ENCODE measurements at regions not wholly inside any gene's neighbourhood (a gene's known extent, or its start where the extent isn't known, plus 50 kb on each side); places are given as distances from the start of the nearest gene placed in this dataset.

DNA sequence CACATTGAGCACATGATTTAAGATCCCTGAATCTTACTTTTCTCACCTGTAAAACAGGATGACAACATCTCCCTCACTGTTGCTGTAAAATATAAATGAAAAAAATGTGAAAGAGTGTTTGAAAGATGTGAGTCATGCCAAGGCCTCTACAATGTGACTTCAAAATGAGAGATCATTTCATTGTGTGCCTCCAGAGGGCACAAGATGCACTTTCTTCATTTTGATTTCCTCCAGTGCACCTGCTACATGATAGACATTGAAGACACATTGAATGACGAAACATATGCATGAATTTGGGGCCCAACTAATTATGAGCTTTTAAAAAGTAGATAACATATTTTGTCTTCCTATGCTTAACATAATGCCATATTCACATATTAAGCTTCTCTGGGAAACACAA lies 170.3 kb downstream of the MOBP start:
- no peaks in the 10 kb centered on the region for H3K4me1 ChIP-seq (ENCODE audit: control insufficient read depth, insufficient read depth, low read length)
- H3K9me3 ChIP-seq (ENCODE audit: control insufficient read depth, insufficient read depth, low read depth, low read length), result no peaks in the 10 kb centered on the region
- CTCF ChIA-PET, result interaction anchor here (0.9 to 1.3 kb wide), 2 partner anchors 9 to 190 kb away, joined by 3 to 4 read pairs; no protein-coding TSS in a partner anchor
- POLR2A ChIA-PET, result interaction anchor here (0.6 kb wide), 1 partner anchor 813 kb away, joined by 5 read pairs; no protein-coding TSS in a partner anchor
- TF ChIP-seq ZNF830 (tag by site-specific recombination; IDR thresholded peaks at IDR 0.05; ENCODE audit: low read depth), result no peak
- TF ChIP-seq GLI4 (tag by site-specific recombination; IDR thresholded peaks at IDR 0.05), result no peak
- TF ChIP-seq ZNF354C (tag by site-specific recombination; IDR thresholded peaks at IDR 0.05; ENCODE audit: borderline replicate concordance, low read depth), result no peak
- TF ChIP-seq, protein P1, sequence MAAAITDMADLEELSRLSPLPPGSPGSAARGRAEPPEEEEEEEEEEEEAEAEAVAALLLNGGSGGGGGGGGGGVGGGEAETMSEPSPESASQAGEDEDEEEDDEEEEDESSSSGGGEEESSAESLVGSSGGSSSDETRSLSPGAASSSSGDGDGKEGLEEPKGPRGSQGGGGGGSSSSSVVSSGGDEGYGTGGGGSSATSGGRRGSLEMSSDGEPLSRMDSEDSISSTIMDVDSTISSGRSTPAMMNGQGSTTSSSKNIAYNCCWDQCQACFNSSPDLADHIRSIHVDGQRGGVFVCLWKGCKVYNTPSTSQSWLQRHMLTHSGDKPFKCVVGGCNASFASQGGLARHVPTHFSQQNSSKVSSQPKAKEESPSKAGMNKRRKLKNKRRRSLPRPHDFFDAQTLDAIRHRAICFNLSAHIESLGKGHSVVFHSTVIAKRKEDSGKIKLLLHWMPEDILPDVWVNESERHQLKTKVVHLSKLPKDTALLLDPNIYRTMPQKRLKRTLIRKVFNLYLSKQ (tag by site-specific recombination; IDR thresholded peaks at IDR 0.05; ENCODE audit: borderline replicate concordance), result no peak
- no peak for TF ChIP-seq ZNF433 (tag by site-specific recombination; IDR thresholded peaks at IDR 0.05; ENCODE audit: low read depth)
- no peak for TF ChIP-seq SCRT2 (tag by site-specific recombination; IDR thresholded peaks at IDR 0.05)
- no peak overlapping the region for H3K4me3 ChIP-seq (ENCODE audit: low read depth, low read length)
- H3K36me3 ChIP-seq (ENCODE audit: control insufficient read depth in 2 of 2, insufficient read depth in 1 of 2, low read length in 2 of 2), result no peaks in the 10 kb centered on the region
- no peak overlapping the region for H3K27ac ChIP-seq (ENCODE audit: extremely low read depth, low read depth, low read length)

DNA sequence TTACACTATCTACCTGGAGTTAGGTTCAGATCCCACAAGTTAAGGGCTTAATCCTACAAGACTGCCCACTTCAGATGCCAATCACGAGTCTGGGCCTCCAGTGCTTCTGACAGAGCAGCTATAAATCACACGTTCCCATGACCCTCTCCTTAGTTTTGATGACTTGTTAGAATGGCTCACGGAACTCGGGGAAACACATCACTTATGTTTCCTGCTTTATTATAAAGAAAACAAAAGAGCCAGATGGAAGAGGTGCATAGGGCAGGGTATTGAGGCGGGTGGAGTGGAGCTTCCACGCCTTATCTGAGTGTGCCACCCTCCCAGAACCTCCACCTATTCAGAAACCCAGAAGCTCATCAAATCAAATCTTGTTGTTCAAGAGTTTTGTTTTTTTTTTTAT lies 170.8 kb downstream of the MOBP start:
- POLR2A ChIA-PET, result interaction anchor here (0.6 kb wide), 1 partner anchor 813 kb away, joined by 5 read pairs; no protein-coding TSS in a partner anchor
- Histone ChIP-seq H3K27ac (ENCODE audit: extremely low read depth, low read depth, low read length) (no peak overlapping the region), H3K4me3 (ENCODE audit: low read depth, low read length) (no peak overlapping the region), H3K36me3 (ENCODE audit: control insufficient read depth in 2 of 2, insufficient read depth in 1 of 2, low read length in 2 of 2) (no peaks in the 10 kb centered on the region), H3K4me1 (ENCODE audit: control insufficient read depth, insufficient read depth, low read length) (no peaks in the 10 kb centered on the region), H3K9me3 (ENCODE audit: control insufficient read depth, insufficient read depth, low read depth, low read length) (no peaks in the 10 kb centered on the region)
- TF ChIP-seq ZXDB (tag by site-specific recombination; IDR thresholded peaks at IDR 0.05) (no peak), ZSCAN30 (tag by site-specific recombination; IDR thresholded peaks at IDR 0.05) (no peak), ZNF394 (tag by site-specific recombination; IDR thresholded peaks at IDR 0.05; ENCODE audit: borderline replicate concordance) (no peak), ZNF707 (tag by site-specific recombination; IDR thresholded peaks at IDR 0.05) (no peak), ZNF791 (tag by site-specific recombination; IDR thresholded peaks at IDR 0.05) (no peak), ZNF175 (tag by site-specific recombination; IDR thresholded peaks at IDR 0.05) (no peak), ZNF132 (tag by site-specific recombination; IDR thresholded peaks at IDR 0.05; ENCODE audit: borderline replicate concordance) (no peak), ZNF211 (tag by site-specific recombination; IDR thresholded peaks at IDR 0.05; ENCODE audit: low read depth) (no peak)
- TF ChIP-seq, protein P2, sequence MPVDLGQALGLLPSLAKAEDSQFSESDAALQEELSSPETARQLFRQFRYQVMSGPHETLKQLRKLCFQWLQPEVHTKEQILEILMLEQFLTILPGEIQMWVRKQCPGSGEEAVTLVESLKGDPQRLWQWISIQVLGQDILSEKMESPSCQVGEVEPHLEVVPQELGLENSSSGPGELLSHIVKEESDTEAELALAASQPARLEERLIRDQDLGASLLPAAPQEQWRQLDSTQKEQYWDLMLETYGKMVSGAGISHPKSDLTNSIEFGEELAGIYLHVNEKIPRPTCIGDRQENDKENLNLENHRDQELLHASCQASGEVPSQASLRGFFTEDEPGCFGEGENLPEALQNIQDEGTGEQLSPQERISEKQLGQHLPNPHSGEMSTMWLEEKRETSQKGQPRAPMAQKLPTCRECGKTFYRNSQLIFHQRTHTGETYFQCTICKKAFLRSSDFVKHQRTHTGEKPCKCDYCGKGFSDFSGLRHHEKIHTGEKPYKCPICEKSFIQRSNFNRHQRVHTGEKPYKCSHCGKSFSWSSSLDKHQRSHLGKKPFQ (tag by site-specific recombination; IDR thresholded peaks at IDR 0.05), result no peak
- TF ChIP-seq, protein P3, sequence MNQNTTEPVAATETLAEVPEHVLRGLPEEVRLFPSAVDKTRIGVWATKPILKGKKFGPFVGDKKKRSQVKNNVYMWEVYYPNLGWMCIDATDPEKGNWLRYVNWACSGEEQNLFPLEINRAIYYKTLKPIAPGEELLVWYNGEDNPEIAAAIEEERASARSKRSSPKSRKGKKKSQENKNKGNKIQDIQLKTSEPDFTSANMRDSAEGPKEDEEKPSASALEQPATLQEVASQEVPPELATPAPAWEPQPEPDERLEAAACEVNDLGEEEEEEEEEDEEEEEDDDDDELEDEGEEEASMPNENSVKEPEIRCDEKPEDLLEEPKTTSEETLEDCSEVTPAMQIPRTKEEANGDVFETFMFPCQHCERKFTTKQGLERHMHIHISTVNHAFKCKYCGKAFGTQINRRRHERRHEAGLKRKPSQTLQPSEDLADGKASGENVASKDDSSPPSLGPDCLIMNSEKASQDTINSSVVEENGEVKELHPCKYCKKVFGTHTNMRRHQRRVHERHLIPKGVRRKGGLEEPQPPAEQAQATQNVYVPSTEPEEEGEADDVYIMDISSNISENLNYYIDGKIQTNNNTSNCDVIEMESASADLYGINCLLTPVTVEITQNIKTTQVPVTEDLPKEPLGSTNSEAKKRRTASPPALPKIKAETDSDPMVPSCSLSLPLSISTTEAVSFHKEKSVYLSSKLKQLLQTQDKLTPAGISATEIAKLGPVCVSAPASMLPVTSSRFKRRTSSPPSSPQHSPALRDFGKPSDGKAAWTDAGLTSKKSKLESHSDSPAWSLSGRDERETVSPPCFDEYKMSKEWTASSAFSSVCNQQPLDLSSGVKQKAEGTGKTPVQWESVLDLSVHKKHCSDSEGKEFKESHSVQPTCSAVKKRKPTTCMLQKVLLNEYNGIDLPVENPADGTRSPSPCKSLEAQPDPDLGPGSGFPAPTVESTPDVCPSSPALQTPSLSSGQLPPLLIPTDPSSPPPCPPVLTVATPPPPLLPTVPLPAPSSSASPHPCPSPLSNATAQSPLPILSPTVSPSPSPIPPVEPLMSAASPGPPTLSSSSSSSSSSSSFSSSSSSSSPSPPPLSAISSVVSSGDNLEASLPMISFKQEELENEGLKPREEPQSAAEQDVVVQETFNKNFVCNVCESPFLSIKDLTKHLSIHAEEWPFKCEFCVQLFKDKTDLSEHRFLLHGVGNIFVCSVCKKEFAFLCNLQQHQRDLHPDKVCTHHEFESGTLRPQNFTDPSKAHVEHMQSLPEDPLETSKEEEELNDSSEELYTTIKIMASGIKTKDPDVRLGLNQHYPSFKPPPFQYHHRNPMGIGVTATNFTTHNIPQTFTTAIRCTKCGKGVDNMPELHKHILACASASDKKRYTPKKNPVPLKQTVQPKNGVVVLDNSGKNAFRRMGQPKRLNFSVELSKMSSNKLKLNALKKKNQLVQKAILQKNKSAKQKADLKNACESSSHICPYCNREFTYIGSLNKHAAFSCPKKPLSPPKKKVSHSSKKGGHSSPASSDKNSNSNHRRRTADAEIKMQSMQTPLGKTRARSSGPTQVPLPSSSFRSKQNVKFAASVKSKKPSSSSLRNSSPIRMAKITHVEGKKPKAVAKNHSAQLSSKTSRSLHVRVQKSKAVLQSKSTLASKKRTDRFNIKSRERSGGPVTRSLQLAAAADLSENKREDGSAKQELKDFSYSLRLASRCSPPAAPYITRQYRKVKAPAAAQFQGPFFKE (tag by site-specific recombination; IDR thresholded peaks at IDR 0.05; ENCODE audit: borderline replicate concordance), result no peak
- TF ChIP-seq, protein P4, sequence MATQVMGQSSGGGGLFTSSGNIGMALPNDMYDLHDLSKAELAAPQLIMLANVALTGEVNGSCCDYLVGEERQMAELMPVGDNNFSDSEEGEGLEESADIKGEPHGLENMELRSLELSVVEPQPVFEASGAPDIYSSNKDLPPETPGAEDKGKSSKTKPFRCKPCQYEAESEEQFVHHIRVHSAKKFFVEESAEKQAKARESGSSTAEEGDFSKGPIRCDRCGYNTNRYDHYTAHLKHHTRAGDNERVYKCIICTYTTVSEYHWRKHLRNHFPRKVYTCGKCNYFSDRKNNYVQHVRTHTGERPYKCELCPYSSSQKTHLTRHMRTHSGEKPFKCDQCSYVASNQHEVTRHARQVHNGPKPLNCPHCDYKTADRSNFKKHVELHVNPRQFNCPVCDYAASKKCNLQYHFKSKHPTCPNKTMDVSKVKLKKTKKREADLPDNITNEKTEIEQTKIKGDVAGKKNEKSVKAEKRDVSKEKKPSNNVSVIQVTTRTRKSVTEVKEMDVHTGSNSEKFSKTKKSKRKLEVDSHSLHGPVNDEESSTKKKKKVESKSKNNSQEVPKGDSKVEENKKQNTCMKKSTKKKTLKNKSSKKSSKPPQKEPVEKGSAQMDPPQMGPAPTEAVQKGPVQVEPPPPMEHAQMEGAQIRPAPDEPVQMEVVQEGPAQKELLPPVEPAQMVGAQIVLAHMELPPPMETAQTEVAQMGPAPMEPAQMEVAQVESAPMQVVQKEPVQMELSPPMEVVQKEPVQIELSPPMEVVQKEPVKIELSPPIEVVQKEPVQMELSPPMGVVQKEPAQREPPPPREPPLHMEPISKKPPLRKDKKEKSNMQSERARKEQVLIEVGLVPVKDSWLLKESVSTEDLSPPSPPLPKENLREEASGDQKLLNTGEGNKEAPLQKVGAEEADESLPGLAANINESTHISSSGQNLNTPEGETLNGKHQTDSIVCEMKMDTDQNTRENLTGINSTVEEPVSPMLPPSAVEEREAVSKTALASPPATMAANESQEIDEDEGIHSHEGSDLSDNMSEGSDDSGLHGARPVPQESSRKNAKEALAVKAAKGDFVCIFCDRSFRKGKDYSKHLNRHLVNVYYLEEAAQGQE (tag by site-specific recombination; IDR thresholded peaks at IDR 0.05), result no peak
- CTCF ChIA-PET, result interaction anchor here (0.9 to 1.3 kb wide), 2 partner anchors 10 to 191 kb away, joined by 3 to 4 read pairs; no protein-coding TSS in a partner anchor
